ENCODE measurements at regions not wholly inside any gene's neighbourhood (a gene's known extent, or its start where the extent isn't known, plus 50 kb on each side); places are given as distances from the start of the nearest gene placed in this dataset.

DNA sequence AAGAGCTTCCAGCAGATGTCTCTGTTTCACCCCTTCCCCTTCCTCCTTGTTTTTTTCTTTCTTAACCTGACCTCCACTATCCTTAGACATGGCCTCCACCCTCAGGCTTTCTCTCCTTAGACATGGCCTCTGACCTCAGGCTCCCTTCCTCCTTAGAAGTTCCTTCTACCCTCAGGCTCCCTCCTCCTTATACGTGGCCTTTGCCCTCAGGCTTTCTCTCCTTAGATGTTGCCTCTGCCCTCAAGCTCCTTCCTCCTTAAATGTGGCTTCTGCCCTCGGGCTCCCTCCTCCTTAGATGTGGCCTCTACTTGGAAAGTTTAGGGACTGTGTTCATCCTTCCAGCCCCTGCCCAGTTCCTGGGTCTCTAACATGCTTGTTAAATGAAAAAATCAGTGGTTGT, 180.4 kb upstream of the S1PR3 start:
- TF ChIP-seq POLR2A (IDR thresholded peaks at IDR 0.05; ENCODE audit: low read depth, low read length), result no peak
- no peak for TF ChIP-seq PAX5 (IDR thresholded peaks at IDR 0.05; ENCODE audit: insufficient read depth, low read length, severe bottlenecking)
- no peak for TF ChIP-seq POLR2AphosphoS5 (IDR thresholded peaks at IDR 0.05; ENCODE audit: low read depth, low read length)
- no peak for TF ChIP-seq TAF1 (IDR thresholded peaks at IDR 0.05; ENCODE audit: low read depth, low read length)
- TF ChIP-seq SPI1 (IDR thresholded peaks at IDR 0.05; ENCODE audit: low read depth, low read length), result no peak

All from GM12891 (cell line).